Transverse colon (tissue), 4 donors: ENCODE measurements at regions not wholly inside any gene's neighbourhood (a gene's known extent, or its start where the extent isn't known, plus 50 kb on each side); places are given as distances from the start of the nearest gene placed in this dataset.

Source experiments
- CTCF ChIP-seq, 5 experiments: fragments of 200-600 bp in 3 of 5; fragments of 450-650 bp in 2 of 5; sonication (generic) in 3 of 5; IDR thresholded peaks; 1 replicate in 2 of 5; 2 replicates in 3 of 5; pipeline ENCODE4 v1.5.1; 2016 to 2017; ENCODE audit warnings: antibody characterized with exemption in 5 of 5, inconsistent platforms in 3 of 5, mild to moderate bottlenecking in 2 of 5, moderate library complexity in 1 of 5
- EP300 ChIP-seq: sonication (generic); formaldehyde crosslinking; IDR thresholded peaks from one replicate; pipeline ENCODE4 v1.6.1; 2017; ENCODE audit warnings: antibody characterized with exemption, low read depth
- POLR2A ChIP-seq: fragments of 450-650 bp; IDR thresholded peaks from one replicate; pipeline ENCODE4 v1.6.1; 2016; ENCODE audit warnings: antibody characterized with exemption, mild to moderate bottlenecking, moderate library complexity
- POLR2AphosphoS5 ChIP-seq, 3 donors: sonication (generic); formaldehyde crosslinking; IDR thresholded peaks; one replicate each; pipeline ENCODE4 v1.6.1; 2016; ENCODE audit warnings: antibody characterized with exemption in 3 of 3

- no peak for TF ChIP-seq CTCF (IDR thresholded peaks at IDR 0.05)
- TF ChIP-seq POLR2A: no peak
- TF ChIP-seq POLR2AphosphoS5 (IDR thresholded peaks at IDR 0.05): no peak
- TF ChIP-seq EP300: no peak
Measured at GRCh38 chr3:10561946-10562560, 56.7 kb upstream of the ATP2B2 start.
